WTC11 (cell line): ENCODE measurements at regions not wholly inside any gene's neighbourhood (a gene's known extent, or its start where the extent isn't known, plus 50 kb on each side); places are given as distances from the start of the nearest gene placed in this dataset.

Source experiments
- ATAC-seq: fragments of 200-7000 bp; cut with Tn5 transposase; 2 replicates; pipeline ENCODE4 v1.10.0; 2021; ENCODE audit warnings: mild to moderate bottlenecking, moderate library complexity
- CTCF ChIA-PET: fragments of 300-600 bp; sonication (Branson Sonifier 250); formaldehyde crosslinking; loops from one replicate; lab custom pipeline; 2021; ENCODE audit warnings: antibody characterized with exemption; lab: Charles Lee
- POLR2A ChIA-PET: fragments of 350-600 bp; sonication (Branson Sonifier 250); formaldehyde crosslinking; loops from one replicate; lab custom pipeline; 2021; ENCODE audit warnings: antibody characterized with exemption; lab: Charles Lee
- DNase-seq: peaks from one replicate; pipeline ENCODE4 v3.0.0; 2021; ENCODE audit warnings: low spot score
- H3K27ac Mint-ChIP-seq: 2 replicates; pipeline ENCODE4 v1.8.0; 2021; ENCODE audit warnings: mixed read lengths
- H3K27me3 Mint-ChIP-seq: 2 replicates; pipeline ENCODE4 v1.8.0; 2021; ENCODE audit warnings: low read depth, mild to moderate bottlenecking, moderate library complexity, mixed read lengths
- H3K36me3 Mint-ChIP-seq: 2 replicates; pipeline ENCODE4 v1.8.0; 2021; ENCODE audit warnings: mixed read lengths
- H3K4me1 Mint-ChIP-seq: 2 replicates; pipeline ENCODE4 v1.8.0; 2022; ENCODE audit warnings: mixed read lengths
- H3K4me3 Mint-ChIP-seq: 2 replicates; pipeline ENCODE4 v1.8.0; 2021; ENCODE audit warnings: mild to moderate bottlenecking, moderate library complexity, mixed read lengths
- H3K9me3 Mint-ChIP-seq: 2 replicates; pipeline ENCODE4 v1.8.0; 2021; ENCODE audit warnings: mixed read lengths
- CBFB ChIP-seq: sonication (generic); formaldehyde crosslinking; IDR thresholded peaks from 2 replicates; pipeline ENCODE4 v1.8.1; 2022; ENCODE audit warnings: mild to moderate bottlenecking, low read depth, missing genetic modification reagents
- CREM ChIP-seq: sonication (generic); formaldehyde crosslinking; IDR thresholded peaks from 2 replicates; pipeline ENCODE4 v1.8.1; 2022; ENCODE audit warnings: mild to moderate bottlenecking, missing genetic modification reagents, moderate library complexity
- CTCF ChIP-seq: fragments of 200-600 bp; IDR thresholded peaks from 2 replicates; pipeline ENCODE4 v1.8.0; 2022; ENCODE audit warnings: antibody characterized with exemption
- FOXP1 ChIP-seq: sonication (generic); formaldehyde crosslinking; IDR thresholded peaks from 2 replicates; pipeline ENCODE4 v1.8.0; 2022; ENCODE audit warnings: missing genetic modification reagents, mild to moderate bottlenecking, moderate library complexity, borderline replicate concordance
- GABPB1 ChIP-seq: sonication (generic); formaldehyde crosslinking; IDR thresholded peaks from 2 replicates; pipeline ENCODE4 v1.8.1; 2023; ENCODE audit warnings: mild to moderate bottlenecking, missing genetic modification reagents
- GTF2I ChIP-seq: fragments of 250-450 bp; sonication (Bioruptor Pico); conservative IDR thresholded peaks from 2 replicates; pipeline ENCODE4 v1.4.0; 2021; ENCODE audit warnings: mild to moderate bottlenecking
- IRF2 ChIP-seq: sonication (generic); formaldehyde crosslinking; IDR thresholded peaks from 2 replicates; pipeline ENCODE4 v1.8.0; 2022; ENCODE audit warnings: low read depth, missing genetic modification reagents, borderline replicate concordance
- NR1H2 ChIP-seq: sonication (generic); formaldehyde crosslinking; IDR thresholded peaks from 2 replicates; pipeline ENCODE4 v1.9.0; 2021; ENCODE audit warnings: mild to moderate bottlenecking, moderate library complexity, missing genetic modification reagents
- ZNF671 ChIP-seq: fragments of 250-450 bp; sonication (Bioruptor Pico); IDR thresholded peaks from 2 replicates; pipeline ENCODE4 v1.8.0; 2021; ENCODE audit warnings: mild to moderate bottlenecking
- TF ChIP-seq, protein P1 (sequence below): sonication (generic); formaldehyde crosslinking; IDR thresholded peaks from 2 replicates; pipeline ENCODE4 v1.8.1; 2022; ENCODE audit warnings: low read depth, mild to moderate bottlenecking, moderate library complexity, missing genetic modification reagents, borderline replicate concordance
- TF ChIP-seq, protein P2 (sequence below): sonication (generic); formaldehyde crosslinking; conservative IDR thresholded peaks from 2 replicates; pipeline ENCODE4 v1.8.1; 2022; ENCODE audit warnings: mild to moderate bottlenecking, missing genetic modification reagents
- TF ChIP-seq, protein P3 (sequence below): fragments of 250-450 bp; sonication (Bioruptor Pico); IDR thresholded peaks from 2 replicates; pipeline ENCODE4 v1.8.0; 2021; ENCODE audit warnings: mild to moderate bottlenecking
- TF ChIP-seq, protein P4 (sequence below): sonication (generic); formaldehyde crosslinking; IDR thresholded peaks from 2 replicates; pipeline ENCODE4 v1.8.1; 2023; ENCODE audit warnings: mild to moderate bottlenecking, missing genetic modification reagents, borderline replicate concordance
- TF ChIP-seq, protein P5 (sequence below): fragments of 250-450 bp; sonication (Bioruptor Pico); IDR thresholded peaks from 2 replicates; pipeline ENCODE4 v1.9.0; 2021; ENCODE audit warnings: mild to moderate bottlenecking

DNA sequence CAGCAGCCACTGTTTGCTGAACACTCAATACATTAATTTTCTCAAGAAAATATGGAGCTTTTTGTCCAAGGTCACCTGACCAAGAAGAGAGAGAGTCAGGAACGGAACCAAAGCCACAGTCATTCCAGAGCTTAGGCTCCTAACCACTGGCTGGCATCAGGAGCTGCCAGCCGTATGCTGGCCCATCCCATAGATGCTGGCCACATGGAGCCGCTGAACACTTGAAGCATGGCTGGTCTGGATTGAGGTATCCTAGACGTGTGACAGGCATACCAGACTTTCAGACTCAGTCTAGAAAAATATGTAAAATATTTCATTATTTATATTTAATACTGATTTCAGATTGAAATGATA lies 458.7 kb downstream of the MATN1 start:
- Mint-ChIP-seq H3K27ac (no peak overlapping the region), H3K36me3 (no peaks in the 10 kb centered on the region), H3K9me3 (peaks cover 10% of the 10 kb centered on the region), H3K4me1 (no peaks in the 10 kb centered on the region; the same call in 1 of the 2 replicates), H3K27me3 (no peaks in the 10 kb centered on the region; the same call in 1 of the 2 replicates), H3K4me3 (no peak overlapping the region)
- TF ChIP-seq CBFB (CRISPR knock-in tag) = no peak
- TF ChIP-seq, protein P1, sequence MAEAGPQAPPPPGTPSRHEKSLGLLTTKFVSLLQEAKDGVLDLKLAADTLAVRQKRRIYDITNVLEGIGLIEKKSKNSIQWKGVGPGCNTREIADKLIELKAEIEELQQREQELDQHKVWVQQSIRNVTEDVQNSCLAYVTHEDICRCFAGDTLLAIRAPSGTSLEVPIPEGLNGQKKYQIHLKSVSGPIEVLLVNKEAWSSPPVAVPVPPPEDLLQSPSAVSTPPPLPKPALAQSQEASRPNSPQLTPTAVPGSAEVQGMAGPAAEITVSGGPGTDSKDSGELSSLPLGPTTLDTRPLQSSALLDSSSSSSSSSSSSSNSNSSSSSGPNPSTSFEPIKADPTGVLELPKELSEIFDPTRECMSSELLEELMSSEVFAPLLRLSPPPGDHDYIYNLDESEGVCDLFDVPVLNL = no peak
- TF ChIP-seq GABPB1 = no peak
- no peak for TF ChIP-seq FOXP1 (CRISPR knock-in tag)
- TF ChIP-seq, protein P2, sequence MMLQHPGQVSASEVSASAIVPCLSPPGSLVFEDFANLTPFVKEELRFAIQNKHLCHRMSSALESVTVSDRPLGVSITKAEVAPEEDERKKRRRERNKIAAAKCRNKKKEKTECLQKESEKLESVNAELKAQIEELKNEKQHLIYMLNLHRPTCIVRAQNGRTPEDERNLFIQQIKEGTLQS = no peak
- no peak for TF ChIP-seq GTF2I
- TF ChIP-seq CTCF = no peak
- TF ChIP-seq, protein P3, sequence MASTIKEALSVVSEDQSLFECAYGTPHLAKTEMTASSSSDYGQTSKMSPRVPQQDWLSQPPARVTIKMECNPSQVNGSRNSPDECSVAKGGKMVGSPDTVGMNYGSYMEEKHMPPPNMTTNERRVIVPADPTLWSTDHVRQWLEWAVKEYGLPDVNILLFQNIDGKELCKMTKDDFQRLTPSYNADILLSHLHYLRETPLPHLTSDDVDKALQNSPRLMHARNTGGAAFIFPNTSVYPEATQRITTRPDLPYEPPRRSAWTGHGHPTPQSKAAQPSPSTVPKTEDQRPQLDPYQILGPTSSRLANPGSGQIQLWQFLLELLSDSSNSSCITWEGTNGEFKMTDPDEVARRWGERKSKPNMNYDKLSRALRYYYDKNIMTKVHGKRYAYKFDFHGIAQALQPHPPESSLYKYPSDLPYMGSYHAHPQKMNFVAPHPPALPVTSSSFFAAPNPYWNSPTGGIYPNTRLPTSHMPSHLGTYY (CRISPR knock-in tag) = no peak
- no peak for TF ChIP-seq CREM
- no peak for TF ChIP-seq NR1H2 (CRISPR knock-in tag)
- TF ChIP-seq, protein P4, sequence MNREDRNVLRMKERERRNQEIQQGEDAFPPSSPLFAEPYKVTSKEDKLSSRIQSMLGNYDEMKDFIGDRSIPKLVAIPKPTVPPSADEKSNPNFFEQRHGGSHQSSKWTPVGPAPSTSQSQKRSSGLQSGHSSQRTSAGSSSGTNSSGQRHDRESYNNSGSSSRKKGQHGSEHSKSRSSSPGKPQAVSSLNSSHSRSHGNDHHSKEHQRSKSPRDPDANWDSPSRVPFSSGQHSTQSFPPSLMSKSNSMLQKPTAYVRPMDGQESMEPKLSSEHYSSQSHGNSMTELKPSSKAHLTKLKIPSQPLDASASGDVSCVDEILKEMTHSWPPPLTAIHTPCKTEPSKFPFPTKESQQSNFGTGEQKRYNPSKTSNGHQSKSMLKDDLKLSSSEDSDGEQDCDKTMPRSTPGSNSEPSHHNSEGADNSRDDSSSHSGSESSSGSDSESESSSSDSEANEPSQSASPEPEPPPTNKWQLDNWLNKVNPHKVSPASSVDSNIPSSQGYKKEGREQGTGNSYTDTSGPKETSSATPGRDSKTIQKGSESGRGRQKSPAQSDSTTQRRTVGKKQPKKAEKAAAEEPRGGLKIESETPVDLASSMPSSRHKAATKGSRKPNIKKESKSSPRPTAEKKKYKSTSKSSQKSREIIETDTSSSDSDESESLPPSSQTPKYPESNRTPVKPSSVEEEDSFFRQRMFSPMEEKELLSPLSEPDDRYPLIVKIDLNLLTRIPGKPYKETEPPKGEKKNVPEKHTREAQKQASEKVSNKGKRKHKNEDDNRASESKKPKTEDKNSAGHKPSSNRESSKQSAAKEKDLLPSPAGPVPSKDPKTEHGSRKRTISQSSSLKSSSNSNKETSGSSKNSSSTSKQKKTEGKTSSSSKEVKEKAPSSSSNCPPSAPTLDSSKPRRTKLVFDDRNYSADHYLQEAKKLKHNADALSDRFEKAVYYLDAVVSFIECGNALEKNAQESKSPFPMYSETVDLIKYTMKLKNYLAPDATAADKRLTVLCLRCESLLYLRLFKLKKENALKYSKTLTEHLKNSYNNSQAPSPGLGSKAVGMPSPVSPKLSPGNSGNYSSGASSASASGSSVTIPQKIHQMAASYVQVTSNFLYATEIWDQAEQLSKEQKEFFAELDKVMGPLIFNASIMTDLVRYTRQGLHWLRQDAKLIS (CRISPR knock-in tag) = no peak
- no peak for TF ChIP-seq IRF2 (CRISPR knock-in tag)
- TF ChIP-seq, protein P5, sequence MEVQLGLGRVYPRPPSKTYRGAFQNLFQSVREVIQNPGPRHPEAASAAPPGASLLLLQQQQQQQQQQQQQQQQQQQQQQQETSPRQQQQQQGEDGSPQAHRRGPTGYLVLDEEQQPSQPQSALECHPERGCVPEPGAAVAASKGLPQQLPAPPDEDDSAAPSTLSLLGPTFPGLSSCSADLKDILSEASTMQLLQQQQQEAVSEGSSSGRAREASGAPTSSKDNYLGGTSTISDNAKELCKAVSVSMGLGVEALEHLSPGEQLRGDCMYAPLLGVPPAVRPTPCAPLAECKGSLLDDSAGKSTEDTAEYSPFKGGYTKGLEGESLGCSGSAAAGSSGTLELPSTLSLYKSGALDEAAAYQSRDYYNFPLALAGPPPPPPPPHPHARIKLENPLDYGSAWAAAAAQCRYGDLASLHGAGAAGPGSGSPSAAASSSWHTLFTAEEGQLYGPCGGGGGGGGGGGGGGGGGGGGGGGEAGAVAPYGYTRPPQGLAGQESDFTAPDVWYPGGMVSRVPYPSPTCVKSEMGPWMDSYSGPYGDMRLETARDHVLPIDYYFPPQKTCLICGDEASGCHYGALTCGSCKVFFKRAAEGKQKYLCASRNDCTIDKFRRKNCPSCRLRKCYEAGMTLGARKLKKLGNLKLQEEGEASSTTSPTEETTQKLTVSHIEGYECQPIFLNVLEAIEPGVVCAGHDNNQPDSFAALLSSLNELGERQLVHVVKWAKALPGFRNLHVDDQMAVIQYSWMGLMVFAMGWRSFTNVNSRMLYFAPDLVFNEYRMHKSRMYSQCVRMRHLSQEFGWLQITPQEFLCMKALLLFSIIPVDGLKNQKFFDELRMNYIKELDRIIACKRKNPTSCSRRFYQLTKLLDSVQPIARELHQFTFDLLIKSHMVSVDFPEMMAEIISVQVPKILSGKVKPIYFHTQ = no peak
- no peak for TF ChIP-seq ZNF671
- no peak for DNase-seq
- ChIA-PET CTCF (no interaction called here), POLR2A (no interaction called here)
- ATAC-seq = no peak
